ENCODE measurements at regions not wholly inside any gene's neighbourhood (a gene's known extent, or its start where the extent isn't known, plus 50 kb on each side); places are given as distances from the start of the nearest gene placed in this dataset.

- Mint-ChIP-seq H3K4me1 (ENCODE audit: low read depth, unreplicated experiment) (peaks cover 10% of the 10 kb centered on the region), H3K27ac (ENCODE audit: unreplicated experiment) (no peak overlapping the region), H3K4me3 (ENCODE audit: unreplicated experiment) (no peak overlapping the region), H3K27me3 (ENCODE audit: insufficient read depth, unreplicated experiment) (no peaks in the 10 kb centered on the region), H3K9me3 (ENCODE audit: unreplicated experiment) (no peaks in the 10 kb centered on the region), H3K36me3 (ENCODE audit: insufficient read depth, unreplicated experiment) (no peaks in the 10 kb centered on the region)
- Histone ChIP-seq H3K4me3 (ENCODE audit: low read depth, low read length) (no peak overlapping the region), H3K27me3 (replicated peaks; ENCODE audit: control insufficient read depth, insufficient read depth, low read length) (no peaks in the 10 kb centered on the region), H3K9me3 (0 out of 2 replicates have a peak, but pooled peaks cover 2% of the 10 kb centered on the region), H3K36me3 (ENCODE audit: control insufficient read depth, insufficient read depth, low read length) (no peaks in the 10 kb centered on the region), H3K4me1 (peaks cover 7% of the 10 kb centered on the region)
- no TSS peak for BruUV-seq (replicated peaks)
- intact Hi-C loops (cut with micrococcal nuclease; ENCODE audit: unreplicated experiment) = no loop called here
- no peak for DNase-seq
- no peak for TF ChIP-seq CTCF (IDR thresholded peaks at IDR 0.05; ENCODE audit: insufficient read depth in 1 of 2, low read depth in 1 of 2, low read length in 1 of 2, severe bottlenecking in 1 of 2, unreplicated experiment in 1 of 2)
- CTCF ChIA-PET = no interaction called here
- POLR2A ChIA-PET = no interaction called here
These were observed 76.9 kb upstream of the PHACTR2 start for GRCh38 chr6:143600821-143601220.

GRCh38 chr6:143598466-143599080, 79.2 kb upstream of the PHACTR2 start:
- no peak overlapping the region for H3K27ac Mint-ChIP-seq (ENCODE audit: unreplicated experiment)
- no peak for TF ChIP-seq CTCF (IDR thresholded peaks at IDR 0.05; ENCODE audit: insufficient read depth in 1 of 2, low read depth in 1 of 2, low read length in 1 of 2, severe bottlenecking in 1 of 2, unreplicated experiment in 1 of 2)
- no peaks in the 10 kb centered on the region for H3K27me3 Mint-ChIP-seq (ENCODE audit: insufficient read depth, unreplicated experiment)
- Histone ChIP-seq H3K36me3 (ENCODE audit: control insufficient read depth, insufficient read depth, low read length) (no peaks in the 10 kb centered on the region), H3K4me1 (peaks cover 7% of the 10 kb centered on the region), H3K4me3 (ENCODE audit: low read depth, low read length) (no peak overlapping the region), H3K27me3 (replicated peaks; ENCODE audit: control insufficient read depth, insufficient read depth, low read length) (no peaks in the 10 kb centered on the region), H3K9me3 (0 out of 2 replicates have a peak, but pooled peaks cover 2% of the 10 kb centered on the region)
- peaks cover 10% of the 10 kb centered on the region for H3K4me1 Mint-ChIP-seq (ENCODE audit: low read depth, unreplicated experiment)
- BruUV-seq (replicated peaks) = no TSS peak
- no peak overlapping the region for H3K4me3 Mint-ChIP-seq (ENCODE audit: unreplicated experiment)
- DNase-seq = no peak
- ChIA-PET POLR2A (no interaction called here), CTCF (no interaction called here)
- H3K36me3 Mint-ChIP-seq (ENCODE audit: insufficient read depth, unreplicated experiment) = no peaks in the 10 kb centered on the region
- intact Hi-C loops (cut with micrococcal nuclease; ENCODE audit: unreplicated experiment) = no loop called here
- H3K9me3 Mint-ChIP-seq (ENCODE audit: unreplicated experiment) = no peaks in the 10 kb centered on the region

GRCh38 chr6:143596866-143597265, 80.9 kb upstream of the PHACTR2 start:
- H3K4me1 Mint-ChIP-seq (ENCODE audit: low read depth, unreplicated experiment) = peaks cover 10% of the 10 kb centered on the region

More at GRCh38 chr6:143596866-143597265, 80.9 kb upstream of the PHACTR2 start:
- Mint-ChIP-seq H3K9me3 (ENCODE audit: unreplicated experiment) (no peaks in the 10 kb centered on the region), H3K36me3 (ENCODE audit: insufficient read depth, unreplicated experiment) (no peaks in the 10 kb centered on the region), H3K4me3 (ENCODE audit: unreplicated experiment) (no peak overlapping the region), H3K27ac (ENCODE audit: unreplicated experiment) (no peak overlapping the region), H3K27me3 (ENCODE audit: insufficient read depth, unreplicated experiment) (no peaks in the 10 kb centered on the region)
- H3K27me3 ChIP-seq (replicated peaks; ENCODE audit: control insufficient read depth, insufficient read depth, low read length) = no peaks in the 10 kb centered on the region
- intact Hi-C loops (cut with micrococcal nuclease; ENCODE audit: unreplicated experiment) = no loop called here
- no peak for TF ChIP-seq CTCF (IDR thresholded peaks at IDR 0.05; ENCODE audit: insufficient read depth in 1 of 2, low read depth in 1 of 2, low read length in 1 of 2, severe bottlenecking in 1 of 2, unreplicated experiment in 1 of 2)
- BruUV-seq (replicated peaks) = no TSS peak
- no peak overlapping the region for H3K4me3 ChIP-seq (ENCODE audit: low read depth, low read length)
- DNase-seq = no peak
- H3K9me3 ChIP-seq = 0 out of 2 replicates have a peak, but pooled peaks cover 1% of the 10 kb centered on the region
- peaks cover 7% of the 10 kb centered on the region for H3K4me1 ChIP-seq
- POLR2A ChIA-PET = no interaction called here
- CTCF ChIA-PET = no interaction called here
- no peaks in the 10 kb centered on the region for H3K36me3 ChIP-seq (ENCODE audit: control insufficient read depth, insufficient read depth, low read length)

All from Caco-2 (cell line).